ENCODE measurements at regions not wholly inside any gene's neighbourhood (a gene's known extent, or its start where the extent isn't known, plus 50 kb on each side); places are given as distances from the start of the nearest gene placed in this dataset.
"Not testable (repeated sequence)": the region's sequence is repeated elsewhere in the genome, so short reads cannot be mapped to it uniquely, and the experiment has no call there.

DNA sequence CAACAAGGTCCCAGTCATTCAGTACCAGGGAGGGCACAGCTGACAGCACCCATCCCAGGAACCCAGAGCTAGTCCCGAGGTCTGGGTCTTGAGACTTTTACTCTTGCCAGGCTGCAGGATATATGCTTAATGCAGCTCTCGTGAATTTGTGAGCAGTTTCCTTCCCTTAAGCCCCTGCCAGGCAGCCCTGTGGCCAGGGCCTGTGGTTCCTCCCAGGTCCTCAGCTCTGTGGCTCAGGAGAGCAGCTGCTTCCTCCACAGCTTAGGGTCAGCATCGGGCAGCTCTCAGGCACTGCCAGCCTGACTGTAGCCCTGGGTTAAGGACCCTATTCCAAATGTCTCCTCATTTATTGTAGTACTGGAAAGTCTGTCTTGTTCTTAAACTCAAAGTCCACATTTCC, 1384.8 kb downstream of the RPIA start:
- no peak for DNase-seq
- Histone ChIP-seq H3K36me3 (ENCODE audit: control insufficient read depth in 2 of 3, insufficient read depth in 3 of 3, low read length in 3 of 3) (no peaks in the 10 kb centered on the region), H3K4me3 (ENCODE audit: low read length in 3 of 3) (no peak overlapping the region), H3K27ac (ENCODE audit: low read depth in 2 of 2, low read length in 2 of 2) (no peak overlapping the region), H3K9me3 (ENCODE audit: control insufficient read depth in 2 of 3, insufficient read depth in 1 of 3, low read length in 3 of 3) (no peaks in the 10 kb centered on the region), H3K4me1 (ENCODE audit: control insufficient read depth in 2 of 3, insufficient read depth in 2 of 3, low read depth in 1 of 3, low read length in 3 of 3) (no peaks in the 10 kb centered on the region), H3K9ac (ENCODE audit: low read length in 3 of 3) (no peak overlapping the region), H3K27me3 (ENCODE audit: control insufficient read depth, insufficient read depth, low read length) (no peaks in the 10 kb centered on the region)
- intact Hi-C loops (cut with DNase I) = no loop called here
- no peak for FAIRE-seq
- no peak for TF ChIP-seq CTCF (IDR thresholded peaks at IDR 0.05; ENCODE audit: borderline replicate concordance, extremely low read depth, insufficient read depth)

DNA sequence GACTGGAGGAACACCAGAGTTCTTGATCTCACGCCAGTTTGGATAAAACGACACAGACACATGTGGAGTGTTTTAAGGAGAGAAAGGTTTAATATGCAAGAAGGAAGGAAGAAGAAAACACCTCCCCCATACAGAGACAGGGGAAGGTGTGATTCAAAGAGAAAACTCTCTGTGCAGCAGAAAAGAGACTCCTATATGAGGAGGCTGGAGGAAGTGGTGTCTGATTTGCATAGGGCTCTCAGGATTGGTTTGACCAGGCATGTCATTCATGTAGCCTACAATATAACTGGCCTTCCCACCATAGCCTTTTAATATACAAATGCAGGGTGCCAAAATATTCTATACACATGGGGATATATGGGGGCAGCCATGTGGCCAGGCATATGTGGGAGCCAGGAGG, 1386.5 kb downstream of the RPIA start:
- H3K9me3 ChIP-seq (ENCODE audit: control insufficient read depth in 2 of 3, insufficient read depth in 1 of 3, low read length in 3 of 3) = no peaks in the 10 kb centered on the region
- FAIRE-seq (no peak), DNase-seq (no peak)
- no peaks in the 10 kb centered on the region for H3K27me3 ChIP-seq (ENCODE audit: control insufficient read depth, insufficient read depth, low read length)
- no peak overlapping the region for H3K27ac ChIP-seq (ENCODE audit: low read depth in 2 of 2, low read length in 2 of 2)
- H3K4me1 ChIP-seq (ENCODE audit: control insufficient read depth in 2 of 3, insufficient read depth in 2 of 3, low read depth in 1 of 3, low read length in 3 of 3) = no peaks in the 10 kb centered on the region
- H3K36me3 ChIP-seq (ENCODE audit: control insufficient read depth in 2 of 3, insufficient read depth in 3 of 3, low read length in 3 of 3) = no peaks in the 10 kb centered on the region
- no peak overlapping the region for H3K4me3 ChIP-seq (ENCODE audit: low read length in 3 of 3)
- no peak overlapping the region for H3K9ac ChIP-seq (ENCODE audit: low read length in 3 of 3)
- TF ChIP-seq CTCF (IDR thresholded peaks at IDR 0.05; ENCODE audit: borderline replicate concordance, extremely low read depth, insufficient read depth) = no peak
- intact Hi-C loops (cut with DNase I) = no loop called here

DNA sequence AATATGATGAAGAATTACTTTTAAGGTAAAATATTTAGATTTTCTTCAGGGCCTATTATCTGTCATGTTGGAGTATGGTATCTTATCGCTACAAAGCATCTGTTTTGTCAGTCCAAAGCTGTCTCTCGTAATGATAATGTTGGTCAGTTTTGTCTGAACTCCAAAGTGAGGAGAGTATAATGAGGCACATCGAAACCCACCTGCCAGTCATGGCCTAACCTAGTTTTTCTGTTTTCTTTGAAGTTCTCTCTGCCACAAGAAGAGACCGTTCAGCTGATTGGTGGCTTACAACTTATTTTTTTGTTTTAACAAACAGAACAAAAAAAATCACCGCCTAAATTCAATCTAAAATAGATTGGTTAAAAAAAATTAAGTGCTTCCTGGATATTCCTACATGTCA, 1387.9 kb downstream of the RPIA start:
- no peak for TF ChIP-seq CTCF (IDR thresholded peaks at IDR 0.05; ENCODE audit: borderline replicate concordance, extremely low read depth, insufficient read depth)
- H3K4me1 ChIP-seq (ENCODE audit: control insufficient read depth in 2 of 3, insufficient read depth in 2 of 3, low read depth in 1 of 3, low read length in 3 of 3) = no peaks in the 10 kb centered on the region
- no peak for FAIRE-seq

DNA sequence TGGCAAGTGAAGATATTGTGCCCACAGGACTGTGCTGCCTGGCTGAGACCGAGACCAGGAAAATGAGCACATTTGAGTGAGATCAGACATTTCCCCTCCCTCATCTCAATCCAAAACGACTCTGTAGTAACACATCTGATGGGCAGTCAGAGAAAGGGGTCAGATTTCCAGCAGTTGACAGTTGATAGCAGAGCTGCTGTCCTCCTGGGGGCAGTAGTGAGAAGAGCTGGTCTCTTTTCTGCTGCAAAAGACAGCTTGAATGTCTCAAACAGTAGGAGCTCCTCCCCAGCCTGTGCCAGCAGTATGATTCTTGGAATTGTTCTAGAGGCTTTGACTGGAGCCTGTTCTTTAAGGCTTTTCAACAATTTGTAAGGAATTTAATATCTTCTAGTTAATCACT, 1396.3 kb downstream of the RPIA start:
- H3K27ac ChIP-seq (ENCODE audit: low read depth in 2 of 2, low read length in 2 of 2); H3K27me3 ChIP-seq (ENCODE audit: control insufficient read depth, insufficient read depth, low read length); intact Hi-C loops (cut with DNase I); H3K4me3 ChIP-seq (ENCODE audit: low read length in 3 of 3); H3K36me3 ChIP-seq (ENCODE audit: control insufficient read depth in 2 of 3, insufficient read depth in 3 of 3, low read length in 3 of 3); H3K4me1 ChIP-seq (ENCODE audit: control insufficient read depth in 2 of 3, insufficient read depth in 2 of 3, low read depth in 1 of 3, low read length in 3 of 3); H3K9ac ChIP-seq (ENCODE audit: low read length in 3 of 3); FAIRE-seq; H3K9me3 ChIP-seq (ENCODE audit: control insufficient read depth in 2 of 3, insufficient read depth in 1 of 3, low read length in 3 of 3): not testable (repeated sequence)
- DNase-seq = peak in 1 of 5 donors; percentile 28

More for the DNA sequence above, 1387.9 kb downstream of the RPIA start:
- H3K9me3 ChIP-seq (ENCODE audit: control insufficient read depth in 2 of 3, insufficient read depth in 1 of 3, low read length in 3 of 3) = no peaks in the 10 kb centered on the region
- H3K27me3 ChIP-seq (ENCODE audit: control insufficient read depth, insufficient read depth, low read length) = no peaks in the 10 kb centered on the region
- H3K27ac ChIP-seq (ENCODE audit: low read depth in 2 of 2, low read length in 2 of 2) = no peak overlapping the region
- H3K4me3 ChIP-seq (ENCODE audit: low read length in 3 of 3) = no peak overlapping the region
- intact Hi-C loops (cut with DNase I) = no loop called here
- no peak overlapping the region for H3K9ac ChIP-seq (ENCODE audit: low read length in 3 of 3)
- DNase-seq = no peak
- H3K36me3 ChIP-seq (ENCODE audit: control insufficient read depth in 2 of 3, insufficient read depth in 3 of 3, low read length in 3 of 3) = no peaks in the 10 kb centered on the region

DNA sequence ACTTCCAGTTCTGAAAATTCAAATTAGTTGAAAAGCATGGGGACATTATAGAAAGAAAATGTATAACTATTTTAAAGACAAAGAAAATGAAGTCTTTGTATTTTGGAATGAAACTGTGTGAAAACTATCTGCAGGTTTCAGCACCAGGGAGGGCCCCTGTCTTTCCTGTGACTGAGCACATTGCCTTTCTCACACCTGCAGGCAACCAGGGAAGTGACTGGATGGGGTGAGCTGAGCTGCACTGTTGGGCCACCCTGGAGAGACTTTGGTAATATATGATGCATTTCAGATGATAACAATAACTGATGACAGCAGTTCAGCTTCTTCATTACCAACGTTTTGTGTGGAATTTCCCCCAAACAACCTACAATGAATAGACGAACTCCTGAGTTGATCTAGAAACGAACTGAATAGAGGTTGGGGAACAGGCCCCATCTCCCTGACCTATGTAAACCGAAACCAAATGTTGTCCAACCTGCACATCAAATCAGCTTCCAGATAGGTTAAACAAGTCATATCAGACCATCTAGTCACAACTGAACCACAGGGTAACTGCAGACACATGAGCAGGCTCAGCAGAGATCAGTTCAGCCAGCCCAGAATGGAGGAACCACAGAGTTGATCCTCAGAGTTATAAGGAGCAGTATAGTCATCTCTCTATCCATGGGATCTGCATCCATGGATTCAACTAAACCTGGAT, 1402.2 kb downstream of the RPIA start:
- intact Hi-C loops (cut with DNase I); H3K27ac ChIP-seq (ENCODE audit: low read depth in 2 of 2, low read length in 2 of 2); FAIRE-seq; H3K36me3 ChIP-seq (ENCODE audit: control insufficient read depth in 2 of 3, insufficient read depth in 3 of 3, low read length in 3 of 3); H3K27me3 ChIP-seq (ENCODE audit: control insufficient read depth, insufficient read depth, low read length); H3K4me3 ChIP-seq (ENCODE audit: low read length in 3 of 3); H3K4me1 ChIP-seq (ENCODE audit: control insufficient read depth in 2 of 3, insufficient read depth in 2 of 3, low read depth in 1 of 3, low read length in 3 of 3); H3K9ac ChIP-seq (ENCODE audit: low read length in 3 of 3); DNase-seq; H3K9me3 ChIP-seq (ENCODE audit: control insufficient read depth in 2 of 3, insufficient read depth in 1 of 3, low read length in 3 of 3): not testable (repeated sequence)

GRCh38 chr2:90097617-90098016, 1406.1 kb downstream of the RPIA start:
- H3K36me3 ChIP-seq (ENCODE audit: control insufficient read depth in 2 of 3, insufficient read depth in 3 of 3, low read length in 3 of 3); H3K4me3 ChIP-seq (ENCODE audit: low read length in 3 of 3); H3K9ac ChIP-seq (ENCODE audit: low read length in 3 of 3); H3K27me3 ChIP-seq (ENCODE audit: control insufficient read depth, insufficient read depth, low read length); H3K4me1 ChIP-seq (ENCODE audit: control insufficient read depth in 2 of 3, insufficient read depth in 2 of 3, low read depth in 1 of 3, low read length in 3 of 3); H3K9me3 ChIP-seq (ENCODE audit: control insufficient read depth in 2 of 3, insufficient read depth in 1 of 3, low read length in 3 of 3); H3K27ac ChIP-seq (ENCODE audit: low read depth in 2 of 2, low read length in 2 of 2); DNase-seq; intact Hi-C loops (cut with DNase I); FAIRE-seq: not testable (repeated sequence)

Data from kidney (tissue), 13 donors.